ENCODE measurements at regions not wholly inside any gene's neighbourhood (a gene's known extent, or its start where the extent isn't known, plus 50 kb on each side); places are given as distances from the start of the nearest gene placed in this dataset.
A peak's percentile ranks its signal among the peaks of the same experiment; 100 is the strongest.

GRCh38 chr11:122311216-122311755 is 195.3 kb upstream of the BLID start:
- Histone ChIP-seq H3K9me3 (no peaks in the 10 kb centered on the region), H3K4me1 (peaks cover 0 to 14% (median 0%) of the 10 kb centered on the region in 3 donors), H3K4me3 (no peak overlapping the region), H3K36me3 (no peaks in the 10 kb centered on the region), H3K27ac (no peak overlapping the region), H3K27me3 (no peaks in the 10 kb centered on the region)
- ATAC-seq, result no peak
- 86 to 89% methylated on average over 5 of the region's 5 CpGs for WGBS, 2 donors (ENCODE audit: low coverage in 1 of 2)
- no peak for TF ChIP-seq POLR2A (IDR thresholded peaks at IDR 0.05)

GRCh38 chr11:122310766-122311165 is 194.8 kb upstream of the BLID start:
- Histone ChIP-seq H3K27ac (no peak overlapping the region), H3K9me3 (no peaks in the 10 kb centered on the region), H3K4me1 (peaks cover 0 to 20% (median under 1%) of the 10 kb centered on the region in 3 donors), H3K27me3 (no peaks in the 10 kb centered on the region), H3K36me3 (no peaks in the 10 kb centered on the region), H3K4me3 (no peak overlapping the region)
- WGBS, 2 donors (ENCODE audit: low coverage in 1 of 2), result 68 to 78% methylated on average over 5 of the region's 5 CpGs
- no peak for ATAC-seq
- TF ChIP-seq EP300 (IDR thresholded peaks at IDR 0.05) (no peak), POLR2AphosphoS5 (IDR thresholded peaks at IDR 0.05) (no peak), POLR2A (IDR thresholded peaks at IDR 0.05) (no peak), CTCF (IDR thresholded peaks at IDR 0.05) (no peak)

- WGBS, 2 donors (ENCODE audit: low coverage in 1 of 2), result 38 to 47% methylated on average over 6 to 17 of the region's 17 CpGs
- Histone ChIP-seq H3K9me3 (no peaks in the 10 kb centered on the region), H3K27ac (peak overlapping the region in 1 of 4 donors; percentile 20), H3K4me3 (peak overlapping the region; percentile 5 to 13), H3K4me1 (peaks cover 0 to 33% (median 5%) of the 10 kb centered on the region in 3 donors), H3K27me3 (no peaks in the 10 kb centered on the region), H3K36me3 (no peaks in the 10 kb centered on the region)
- TF ChIP-seq CTCF (IDR thresholded peaks at IDR 0.05) (no peak), POLR2AphosphoS5 (IDR thresholded peaks at IDR 0.05) (no peak), EP300 (IDR thresholded peaks at IDR 0.05) (no peak), POLR2A (IDR thresholded peaks at IDR 0.05) (no peak)
- no peak for ATAC-seq
These were observed 193.4 kb upstream of the BLID start for GRCh38 chr11:122309262-122309925.

- WGBS, 2 donors (ENCODE audit: low coverage in 1 of 2), result 67 to 100% methylated on average over 4 of the region's 4 CpGs
- no peak overlapping the region for H3K27ac ChIP-seq
- no peak for ATAC-seq
- peaks cover 0 to 38% (median 5%) of the 10 kb centered on the region in 3 donors for H3K4me1 ChIP-seq
- no peak overlapping the region for H3K4me3 ChIP-seq
- no peaks in the 10 kb centered on the region for H3K36me3 ChIP-seq
- no peaks in the 10 kb centered on the region for H3K9me3 ChIP-seq
- no peaks in the 10 kb centered on the region for H3K27me3 ChIP-seq
- TF ChIP-seq CTCF (IDR thresholded peaks at IDR 0.05) (no peak), EP300 (IDR thresholded peaks at IDR 0.05) (no peak), POLR2A (IDR thresholded peaks at IDR 0.05) (no peak), POLR2AphosphoS5 (IDR thresholded peaks at IDR 0.05) (no peak)
These were observed 192.2 kb upstream of the BLID start for GRCh38 chr11:122308226-122308625.

- H3K27me3 ChIP-seq, result no peaks in the 10 kb centered on the region
- no peak overlapping the region for H3K4me3 ChIP-seq
- peaks cover 0 to 38% (median 5%) of the 10 kb centered on the region in 3 donors for H3K4me1 ChIP-seq
- no peaks in the 10 kb centered on the region for H3K36me3 ChIP-seq
- no peak for ATAC-seq
- no peaks in the 10 kb centered on the region for H3K9me3 ChIP-seq
- no peak for TF ChIP-seq POLR2A (IDR thresholded peaks at IDR 0.05)
- no peak for TF ChIP-seq EP300 (IDR thresholded peaks at IDR 0.05)
- no peak for TF ChIP-seq CTCF (IDR thresholded peaks at IDR 0.05)
- TF ChIP-seq POLR2AphosphoS5 (IDR thresholded peaks at IDR 0.05), result no peak
- H3K27ac ChIP-seq, result peak overlapping the region in 2 of 4 donors; percentile 34 to 51
- WGBS, 2 donors (ENCODE audit: low coverage in 1 of 2), result 39 to 58% methylated on average over 4 of the region's 4 CpGs
These were observed 191.5 kb upstream of the BLID start for GRCh38 chr11:122307476-122308035.
